ENCODE measurements at regions not wholly inside any gene's neighbourhood (a gene's known extent, or its start where the extent isn't known, plus 50 kb on each side); places are given as distances from the start of the nearest gene placed in this dataset.
A peak's percentile ranks its signal among the peaks of the same experiment; 100 is the strongest.

DNA sequence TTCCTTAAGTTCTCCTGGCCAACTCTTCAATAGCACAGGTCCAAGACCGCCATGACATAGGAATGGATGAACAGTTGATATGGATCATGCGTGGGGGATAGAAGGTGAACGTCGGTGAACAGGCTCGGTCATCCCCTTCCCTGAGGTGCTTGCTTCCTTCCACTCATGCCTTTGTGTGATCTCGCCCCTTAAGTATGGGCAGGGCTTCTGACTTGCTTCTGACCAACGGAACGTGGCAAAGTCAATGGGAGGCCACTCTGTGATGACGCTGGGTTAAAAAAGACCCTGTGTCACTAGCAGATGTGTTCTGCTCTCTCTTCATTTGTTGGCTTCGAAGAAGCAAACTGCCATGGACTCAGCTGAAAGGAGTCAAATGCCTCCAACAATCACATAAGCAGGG is 240.5 kb upstream of the TUT7 start:
- no peaks in the 10 kb centered on the region for H3K9me3 ChIP-seq
- no peaks in the 10 kb centered on the region for H3K36me3 ChIP-seq (ENCODE audit: low read depth)
- no peak for ATAC-seq
- H3K4me3 ChIP-seq = no peak overlapping the region
- H3K4me1 ChIP-seq (ENCODE audit: low read depth) = no peaks in the 10 kb centered on the region
- no peak for DNase-seq
- intact Hi-C loops (cut with DNase I, micrococcal nuclease) = no loop called here
- TF ChIP-seq, protein P1, sequence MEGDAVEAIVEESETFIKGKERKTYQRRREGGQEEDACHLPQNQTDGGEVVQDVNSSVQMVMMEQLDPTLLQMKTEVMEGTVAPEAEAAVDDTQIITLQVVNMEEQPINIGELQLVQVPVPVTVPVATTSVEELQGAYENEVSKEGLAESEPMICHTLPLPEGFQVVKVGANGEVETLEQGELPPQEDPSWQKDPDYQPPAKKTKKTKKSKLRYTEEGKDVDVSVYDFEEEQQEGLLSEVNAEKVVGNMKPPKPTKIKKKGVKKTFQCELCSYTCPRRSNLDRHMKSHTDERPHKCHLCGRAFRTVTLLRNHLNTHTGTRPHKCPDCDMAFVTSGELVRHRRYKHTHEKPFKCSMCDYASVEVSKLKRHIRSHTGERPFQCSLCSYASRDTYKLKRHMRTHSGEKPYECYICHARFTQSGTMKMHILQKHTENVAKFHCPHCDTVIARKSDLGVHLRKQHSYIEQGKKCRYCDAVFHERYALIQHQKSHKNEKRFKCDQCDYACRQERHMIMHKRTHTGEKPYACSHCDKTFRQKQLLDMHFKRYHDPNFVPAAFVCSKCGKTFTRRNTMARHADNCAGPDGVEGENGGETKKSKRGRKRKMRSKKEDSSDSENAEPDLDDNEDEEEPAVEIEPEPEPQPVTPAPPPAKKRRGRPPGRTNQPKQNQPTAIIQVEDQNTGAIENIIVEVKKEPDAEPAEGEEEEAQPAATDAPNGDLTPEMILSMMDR (IDR thresholded peaks at IDR 0.05) = no peak

DNA sequence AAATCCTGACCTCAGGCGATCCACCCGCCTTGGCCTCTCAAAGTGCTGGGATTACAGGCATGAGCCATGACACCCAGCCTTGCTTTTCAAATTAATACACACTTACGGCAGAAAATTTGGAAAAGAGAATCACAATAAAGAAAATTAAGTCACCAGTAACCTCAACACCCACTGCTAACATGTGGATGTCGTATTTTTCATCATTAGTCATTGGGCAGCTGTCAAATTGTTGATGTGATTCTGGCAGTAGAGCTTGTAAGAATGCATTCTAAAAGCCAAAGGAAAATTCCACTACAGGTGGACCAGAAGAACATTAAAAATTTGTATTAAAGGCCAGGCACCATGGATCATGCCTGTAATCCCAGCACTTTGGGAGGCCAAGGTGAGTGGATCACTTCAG is 237.3 kb upstream of the TUT7 start:
- ATAC-seq (no peak), DNase-seq (no peak)
- intact Hi-C loops (cut with DNase I, micrococcal nuclease) = no loop called here
- H3K4me1 ChIP-seq (ENCODE audit: low read depth) = no peaks in the 10 kb centered on the region
- no peaks in the 10 kb centered on the region for H3K9me3 ChIP-seq
- H3K4me3 ChIP-seq = no peak overlapping the region
- H3K36me3 ChIP-seq (ENCODE audit: low read depth) = no peaks in the 10 kb centered on the region
- TF ChIP-seq, protein P1 (IDR thresholded peaks at IDR 0.05) = no peak

DNA sequence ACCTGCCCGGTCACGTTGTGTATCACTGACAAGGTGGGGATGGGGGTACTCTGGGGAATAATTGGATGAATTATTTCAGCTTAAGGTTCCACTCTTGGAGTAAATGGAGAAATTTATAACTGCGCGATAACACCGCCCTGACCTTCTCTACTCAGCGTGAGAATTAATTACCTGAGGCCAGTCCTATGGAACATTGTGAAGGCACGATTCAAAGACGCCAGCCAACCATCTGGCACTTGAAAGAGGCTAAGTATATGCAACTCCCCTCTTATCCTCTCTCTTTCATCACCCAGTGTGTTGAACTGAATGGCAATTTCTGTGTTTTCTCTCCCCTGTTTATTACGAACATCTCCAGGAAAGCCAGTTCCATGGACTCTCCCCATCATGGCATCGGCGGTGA is 235.5 kb upstream of the TUT7 start:
- intact Hi-C loops (cut with DNase I, micrococcal nuclease) = no loop called here
- no peak for DNase-seq
- Histone ChIP-seq H3K36me3 (ENCODE audit: low read depth) (no peaks in the 10 kb centered on the region), H3K4me1 (ENCODE audit: low read depth) (no peaks in the 10 kb centered on the region), H3K4me3 (no peak overlapping the region), H3K9me3 (no peaks in the 10 kb centered on the region)
- no peak for ATAC-seq
- TF ChIP-seq, protein P1 (IDR thresholded peaks at IDR 0.05) = no peak

DNA sequence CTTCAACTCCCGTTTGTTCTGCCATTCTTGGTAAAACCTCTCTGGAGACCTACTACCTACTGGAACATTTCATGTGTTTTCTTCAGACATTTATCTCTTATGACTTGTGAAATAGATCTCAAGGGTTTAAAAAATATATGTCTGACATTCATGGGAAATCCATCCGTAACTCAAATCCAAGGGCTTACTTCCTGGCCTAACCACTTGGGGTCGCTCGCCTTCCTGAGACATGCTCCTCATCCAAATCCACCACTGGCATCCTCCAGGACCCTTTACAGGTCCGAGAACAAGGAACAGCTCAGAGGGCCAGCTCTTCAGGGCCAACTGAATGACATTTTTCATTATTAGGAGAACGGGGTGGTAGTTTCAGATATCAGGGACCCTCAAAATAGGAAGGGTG is 235.1 kb upstream of the TUT7 start:
- ATAC-seq = no peak
- intact Hi-C loops (cut with DNase I, micrococcal nuclease) = no loop called here
- no peak overlapping the region for H3K4me3 ChIP-seq
- H3K4me1 ChIP-seq (ENCODE audit: low read depth) = no peaks in the 10 kb centered on the region
- no peaks in the 10 kb centered on the region for H3K9me3 ChIP-seq
- TF ChIP-seq, protein P1 (IDR thresholded peaks at IDR 0.05) = no peak
- H3K36me3 ChIP-seq (ENCODE audit: low read depth) = no peaks in the 10 kb centered on the region
- no peak for DNase-seq

DNA sequence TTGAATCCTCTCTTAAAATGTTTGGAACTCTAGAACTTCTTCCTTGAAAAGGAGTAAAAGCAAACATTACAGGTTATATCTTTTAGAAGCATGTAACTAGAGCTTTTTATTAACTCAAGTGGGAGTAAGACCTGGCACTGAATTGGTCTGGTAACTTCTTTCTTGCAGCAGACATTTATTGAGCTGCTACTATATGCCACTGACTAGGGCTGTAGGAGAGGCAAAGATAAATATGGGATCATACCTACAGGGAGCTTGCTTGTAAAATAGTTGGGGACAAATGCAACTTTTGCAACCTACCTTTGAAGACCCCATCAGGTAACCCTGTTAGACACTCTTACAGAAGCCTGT is 231.9 kb upstream of the TUT7 start:
- no peak for DNase-seq
- H3K36me3 ChIP-seq (ENCODE audit: low read depth) = no peaks in the 10 kb centered on the region
- ATAC-seq = no peak
- H3K9me3 ChIP-seq = no peaks in the 10 kb centered on the region
- TF ChIP-seq, protein P1 (IDR thresholded peaks at IDR 0.05) = no peak
- no peak overlapping the region for H3K4me3 ChIP-seq
- intact Hi-C loops (cut with DNase I, micrococcal nuclease) = no loop called here
- H3K4me1 ChIP-seq (ENCODE audit: low read depth) = no peaks in the 10 kb centered on the region

DNA sequence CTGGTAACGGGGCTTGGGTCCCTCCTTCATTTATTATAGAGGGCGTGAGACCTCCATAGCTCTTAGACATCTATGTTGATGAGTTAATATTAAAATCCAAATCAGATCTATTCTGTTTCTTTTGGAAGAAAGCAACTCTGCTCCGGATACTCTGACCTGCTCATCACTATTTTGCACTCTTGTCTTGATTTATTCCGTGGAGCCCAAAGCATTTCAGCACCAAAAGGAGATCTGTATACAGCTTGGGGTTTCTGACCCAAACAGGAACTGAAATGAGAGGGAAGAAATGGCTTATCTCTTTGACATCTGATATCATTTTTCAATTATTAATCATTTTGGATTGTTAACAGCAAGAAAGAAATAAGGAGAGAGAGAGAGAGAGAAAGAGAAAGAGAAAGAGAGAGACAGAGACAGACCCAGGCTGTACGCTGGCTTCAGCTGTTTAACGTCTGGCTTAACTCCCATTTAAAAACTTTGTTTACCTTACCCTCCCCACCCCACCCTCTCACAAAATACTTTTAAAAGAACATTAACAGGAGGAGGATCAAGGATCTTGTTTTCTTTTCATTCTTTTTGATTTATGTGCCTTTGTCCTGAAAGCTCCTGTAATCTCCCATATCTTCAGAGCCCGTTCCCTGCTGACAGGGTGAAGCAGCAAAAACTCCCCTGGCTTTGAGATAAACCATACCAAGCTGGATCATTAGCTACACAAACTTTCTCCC is 231.4 kb upstream of the TUT7 start:
- H3K4me1 ChIP-seq (ENCODE audit: low read depth) = no peaks in the 10 kb centered on the region
- TF ChIP-seq, protein P1 (IDR thresholded peaks at IDR 0.05) = no peak
- intact Hi-C loops (cut with DNase I, micrococcal nuclease) = no loop called here
- no peaks in the 10 kb centered on the region for H3K36me3 ChIP-seq (ENCODE audit: low read depth)
- H3K4me3 ChIP-seq = no peak overlapping the region
- DNase-seq = no peak
- peak; percentile 40 for ATAC-seq
- no peaks in the 10 kb centered on the region for H3K9me3 ChIP-seq
